HL-60 (cell line): ENCODE measurements at regions not wholly inside any gene's neighbourhood (a gene's known extent, or its start where the extent isn't known, plus 50 kb on each side); places are given as distances from the start of the nearest gene placed in this dataset.

Experiments used
- DNase-seq, 2 experiments: peaks; one replicate each; pipeline ENCODE4 v3.0.0-alpha.2; 2010 to 2020; ENCODE audit warnings: low read depth in 1 of 2, low spot score in 1 of 2
- H3K27ac ChIP-seq: fragments of 250-450 bp; sonication (Bioruptor Pico); replicated peaks from 2 replicates; pipeline ENCODE4 v1.5.1; 2020; ENCODE audit warnings: mild to moderate bottlenecking, moderate library complexity
- H3K27me3 ChIP-seq: fragments of 250-450 bp; sonication (Bioruptor Pico); 2 replicates; pipeline ENCODE4 v1.5.1; 2021; ENCODE audit warnings: mild to moderate bottlenecking, moderate library complexity; ENCODE audit not compliant: insufficient read depth, poor library complexity, severe bottlenecking
- H3K4me3 ChIP-seq: replicated peaks from 2 replicates; pipeline ENCODE4 v1.5.1; 2011; ENCODE audit warnings: mild to moderate bottlenecking, control low read depth, low read length; ENCODE audit not compliant: insufficient read depth
- CTCF ChIP-seq: IDR thresholded peaks from one replicate; pipeline ENCODE4 v1.5.1; 2011; ENCODE audit warnings: low read length, control low read depth, inconsistent platforms; ENCODE audit not compliant: insufficient read depth
- GABPA ChIP-seq: IDR thresholded peaks from 2 replicates; pipeline ENCODE4 v1.6.1; 2012; ENCODE audit warnings: low read depth
- POLR2AphosphoS5 ChIP-seq: IDR thresholded peaks from 2 replicates; pipeline ENCODE4 v1.6.1; 2012; ENCODE audit warnings: low read depth
- SPI1 ChIP-seq: IDR thresholded peaks from 2 replicates; pipeline ENCODE4 v1.6.1; 2012; ENCODE audit warnings: low read depth, mild to moderate bottlenecking, borderline replicate concordance
- TF ChIP-seq, protein P1 (sequence below): IDR thresholded peaks from 2 replicates; pipeline ENCODE4 v1.6.1; 2012; ENCODE audit warnings: low read depth; ENCODE audit not compliant: insufficient replicate concordance

DNA sequence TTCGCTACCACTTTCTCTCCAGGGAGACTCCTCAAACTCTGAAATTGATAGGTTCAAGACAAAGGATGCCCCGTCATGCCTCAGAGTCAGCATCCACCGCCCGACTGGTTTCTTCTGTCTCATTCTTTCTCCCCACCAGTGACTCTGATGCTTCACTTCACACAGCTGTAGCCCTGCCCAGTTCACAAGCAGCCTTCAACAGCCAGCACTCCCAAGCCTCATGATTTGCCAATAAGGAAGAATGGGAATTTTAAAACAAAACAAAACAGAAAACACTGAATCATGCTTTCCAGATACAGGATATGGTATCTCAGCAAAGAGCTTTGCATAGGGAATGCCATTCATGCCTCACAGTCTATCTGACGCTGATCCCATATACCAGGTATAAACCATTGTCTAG lies 371.2 kb upstream of the RORB start:
- no peaks in the 10 kb centered on the region for H3K27me3 ChIP-seq
- no peak for TF ChIP-seq POLR2AphosphoS5
- TF ChIP-seq, protein P1, sequence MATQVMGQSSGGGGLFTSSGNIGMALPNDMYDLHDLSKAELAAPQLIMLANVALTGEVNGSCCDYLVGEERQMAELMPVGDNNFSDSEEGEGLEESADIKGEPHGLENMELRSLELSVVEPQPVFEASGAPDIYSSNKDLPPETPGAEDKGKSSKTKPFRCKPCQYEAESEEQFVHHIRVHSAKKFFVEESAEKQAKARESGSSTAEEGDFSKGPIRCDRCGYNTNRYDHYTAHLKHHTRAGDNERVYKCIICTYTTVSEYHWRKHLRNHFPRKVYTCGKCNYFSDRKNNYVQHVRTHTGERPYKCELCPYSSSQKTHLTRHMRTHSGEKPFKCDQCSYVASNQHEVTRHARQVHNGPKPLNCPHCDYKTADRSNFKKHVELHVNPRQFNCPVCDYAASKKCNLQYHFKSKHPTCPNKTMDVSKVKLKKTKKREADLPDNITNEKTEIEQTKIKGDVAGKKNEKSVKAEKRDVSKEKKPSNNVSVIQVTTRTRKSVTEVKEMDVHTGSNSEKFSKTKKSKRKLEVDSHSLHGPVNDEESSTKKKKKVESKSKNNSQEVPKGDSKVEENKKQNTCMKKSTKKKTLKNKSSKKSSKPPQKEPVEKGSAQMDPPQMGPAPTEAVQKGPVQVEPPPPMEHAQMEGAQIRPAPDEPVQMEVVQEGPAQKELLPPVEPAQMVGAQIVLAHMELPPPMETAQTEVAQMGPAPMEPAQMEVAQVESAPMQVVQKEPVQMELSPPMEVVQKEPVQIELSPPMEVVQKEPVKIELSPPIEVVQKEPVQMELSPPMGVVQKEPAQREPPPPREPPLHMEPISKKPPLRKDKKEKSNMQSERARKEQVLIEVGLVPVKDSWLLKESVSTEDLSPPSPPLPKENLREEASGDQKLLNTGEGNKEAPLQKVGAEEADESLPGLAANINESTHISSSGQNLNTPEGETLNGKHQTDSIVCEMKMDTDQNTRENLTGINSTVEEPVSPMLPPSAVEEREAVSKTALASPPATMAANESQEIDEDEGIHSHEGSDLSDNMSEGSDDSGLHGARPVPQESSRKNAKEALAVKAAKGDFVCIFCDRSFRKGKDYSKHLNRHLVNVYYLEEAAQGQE, result no peak
- TF ChIP-seq GABPA, result no peak
- TF ChIP-seq CTCF, result no peak
- TF ChIP-seq SPI1, result no peak
- H3K4me3 ChIP-seq, result no peak overlapping the region
- DNase-seq, result no peak
- no peak overlapping the region for H3K27ac ChIP-seq

DNA sequence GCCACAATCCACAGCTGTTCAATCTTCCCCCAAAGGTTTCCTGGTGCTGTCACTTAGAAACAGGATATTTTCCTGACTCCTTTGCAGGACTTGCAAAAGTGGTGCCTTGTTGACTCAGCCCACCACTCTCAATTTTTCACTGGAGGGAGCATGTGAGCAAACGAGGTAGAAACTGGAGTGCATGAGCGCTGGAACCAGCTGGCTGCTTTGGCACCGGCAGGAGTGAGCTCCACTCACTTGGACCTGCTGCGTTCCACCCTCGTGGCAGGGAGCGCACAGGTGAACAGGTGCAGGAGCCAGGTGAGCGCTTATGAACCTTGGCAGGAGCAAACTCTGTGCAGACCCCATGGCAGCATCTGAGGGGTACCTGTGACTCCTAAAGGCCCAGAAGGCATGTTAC lies 364.1 kb upstream of the RORB start:
- H3K27me3 ChIP-seq, result no peaks in the 10 kb centered on the region
- TF ChIP-seq, protein P1, result no peak
- TF ChIP-seq POLR2AphosphoS5 (no peak), SPI1 (no peak), CTCF (no peak), GABPA (no peak)
- DNase-seq, result no peak

GRCh38 chr9:74133921-74134320 lies 363.2 kb upstream of the RORB start:
- Histone ChIP-seq H3K4me3 (no peak overlapping the region), H3K27me3 (no peaks in the 10 kb centered on the region), H3K27ac (no peak overlapping the region)
- TF ChIP-seq POLR2AphosphoS5, result no peak
- TF ChIP-seq, protein P1, result no peak
- no peak for TF ChIP-seq GABPA
- no peak for TF ChIP-seq CTCF
- no peak for TF ChIP-seq SPI1
- DNase-seq, result no peak

More for the DNA sequence above, 364.1 kb upstream of the RORB start:
- Histone ChIP-seq H3K4me3 (no peak overlapping the region), H3K27ac (no peak overlapping the region)
